Esophagus squamous epithelium (tissue), 4 donors: ENCODE measurements at regions not wholly inside any gene's neighbourhood (a gene's known extent, or its start where the extent isn't known, plus 50 kb on each side); places are given as distances from the start of the nearest gene placed in this dataset.

Experiments
- CTCF ChIP-seq, 6 experiments: fragments of 450-650 bp in 4 of 6; fragments of 200-600 bp in 2 of 6; sonication (generic) in 2 of 6; IDR thresholded peaks; one replicate each; pipeline ENCODE4 v1.5.1; 2016 to 2019; ENCODE audit warnings: antibody characterized with exemption in 6 of 6, mild to moderate bottlenecking in 4 of 6, moderate library complexity in 4 of 6
- POLR2A ChIP-seq, 4 donors: fragments of 450-650 bp; IDR thresholded peaks; one replicate each; pipeline ENCODE4 v1.6.1; 2017; ENCODE audit warnings: antibody characterized with exemption in 4 of 4, mild to moderate bottlenecking in 4 of 4, moderate library complexity in 3 of 4

- TF ChIP-seq CTCF (IDR thresholded peaks at IDR 0.05): no peak
- TF ChIP-seq POLR2A (IDR thresholded peaks at IDR 0.05): no peak
Measured at GRCh38 chr6:9439621-9440330, 975.1 kb downstream of the TFAP2A start.
